Uterus (tissue), 2 donors: ENCODE measurements at regions not wholly inside any gene's neighbourhood (a gene's known extent, or its start where the extent isn't known, plus 50 kb on each side); places are given as distances from the start of the nearest gene placed in this dataset.

Source experiments
- POLR2A ChIP-seq, 2 donors: fragments of 450-650 bp; IDR thresholded peaks; one replicate each; pipeline ENCODE4 v1.6.1; 2016; ENCODE audit warnings: antibody characterized with exemption in 2 of 2, mild to moderate bottlenecking in 1 of 2, moderate library complexity in 1 of 2
- TF ChIP-seq, protein P1 (sequence below), 4 experiments: fragments of 200-600 bp in 2 of 4; fragments of 450-650 bp in 2 of 4; sonication (generic) in 2 of 4; IDR thresholded peaks; one replicate each; pipeline ENCODE4 v1.5.1; 2016 to 2019; ENCODE audit warnings: antibody characterized with exemption in 4 of 4, mild to moderate bottlenecking in 2 of 4, moderate library complexity in 1 of 4

- TF ChIP-seq, protein P1, sequence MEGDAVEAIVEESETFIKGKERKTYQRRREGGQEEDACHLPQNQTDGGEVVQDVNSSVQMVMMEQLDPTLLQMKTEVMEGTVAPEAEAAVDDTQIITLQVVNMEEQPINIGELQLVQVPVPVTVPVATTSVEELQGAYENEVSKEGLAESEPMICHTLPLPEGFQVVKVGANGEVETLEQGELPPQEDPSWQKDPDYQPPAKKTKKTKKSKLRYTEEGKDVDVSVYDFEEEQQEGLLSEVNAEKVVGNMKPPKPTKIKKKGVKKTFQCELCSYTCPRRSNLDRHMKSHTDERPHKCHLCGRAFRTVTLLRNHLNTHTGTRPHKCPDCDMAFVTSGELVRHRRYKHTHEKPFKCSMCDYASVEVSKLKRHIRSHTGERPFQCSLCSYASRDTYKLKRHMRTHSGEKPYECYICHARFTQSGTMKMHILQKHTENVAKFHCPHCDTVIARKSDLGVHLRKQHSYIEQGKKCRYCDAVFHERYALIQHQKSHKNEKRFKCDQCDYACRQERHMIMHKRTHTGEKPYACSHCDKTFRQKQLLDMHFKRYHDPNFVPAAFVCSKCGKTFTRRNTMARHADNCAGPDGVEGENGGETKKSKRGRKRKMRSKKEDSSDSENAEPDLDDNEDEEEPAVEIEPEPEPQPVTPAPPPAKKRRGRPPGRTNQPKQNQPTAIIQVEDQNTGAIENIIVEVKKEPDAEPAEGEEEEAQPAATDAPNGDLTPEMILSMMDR (IDR thresholded peaks at IDR 0.05): no peak
- no peak for TF ChIP-seq POLR2A (IDR thresholded peaks at IDR 0.05)
These were observed 198.5 kb upstream of the GADL1 start for GRCh38 chr3:31092748-31093589.
